GM21723 (cell line): ENCODE measurements at regions not wholly inside any gene's neighbourhood (a gene's known extent, or its start where the extent isn't known, plus 50 kb on each side); places are given as distances from the start of the nearest gene placed in this dataset.

Experiments used
- ATAC-seq: cut with Tn5 transposase; IDR thresholded peaks from one replicate; pipeline ENCODE4 v1.9.1; 2021; ENCODE audit warnings: mild to moderate bottlenecking, moderate library complexity; ENCODE audit not compliant: unreplicated experiment

DNA sequence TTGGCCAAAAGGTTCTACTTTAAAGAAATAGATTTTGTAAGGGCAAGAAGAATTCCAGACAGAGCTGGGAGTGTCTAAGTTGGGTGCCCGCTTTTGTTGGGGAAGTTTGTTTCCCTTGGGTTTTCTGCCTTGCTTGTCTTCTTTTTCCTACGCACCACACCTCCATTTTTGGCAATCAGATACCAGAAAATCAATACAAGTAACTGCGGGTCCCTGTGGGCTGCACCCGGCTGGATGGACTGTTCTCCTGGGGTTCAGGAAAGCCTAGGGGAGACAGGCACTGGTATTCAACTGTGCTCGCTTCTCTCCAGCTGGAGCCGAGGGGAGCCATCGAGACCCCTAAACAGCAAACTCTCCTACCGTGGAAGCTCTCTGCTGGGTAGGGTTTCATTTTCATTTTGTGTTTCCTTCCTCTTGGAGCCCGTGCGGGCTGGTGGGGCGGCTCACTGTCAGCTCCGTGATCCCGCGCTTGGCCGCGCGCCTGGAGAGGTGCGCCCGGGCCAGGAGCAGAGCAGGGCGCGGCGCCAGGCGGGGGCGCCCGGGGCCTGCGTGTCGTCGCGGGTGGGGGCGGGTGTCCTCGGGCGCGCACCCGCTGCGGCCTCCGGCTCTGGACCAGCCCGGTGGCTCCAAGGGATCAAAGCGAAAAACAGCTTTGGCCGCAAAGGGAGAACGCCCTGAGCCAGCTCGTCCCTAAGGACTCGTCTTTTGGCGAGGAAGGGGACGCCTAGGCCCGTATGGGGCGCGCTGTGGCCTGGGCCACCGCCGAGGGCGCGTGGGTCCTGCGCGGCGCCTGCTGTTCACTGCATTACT is 347.2 kb downstream of the ZNF536 start:
- peak; percentile 48 for ATAC-seq

DNA sequence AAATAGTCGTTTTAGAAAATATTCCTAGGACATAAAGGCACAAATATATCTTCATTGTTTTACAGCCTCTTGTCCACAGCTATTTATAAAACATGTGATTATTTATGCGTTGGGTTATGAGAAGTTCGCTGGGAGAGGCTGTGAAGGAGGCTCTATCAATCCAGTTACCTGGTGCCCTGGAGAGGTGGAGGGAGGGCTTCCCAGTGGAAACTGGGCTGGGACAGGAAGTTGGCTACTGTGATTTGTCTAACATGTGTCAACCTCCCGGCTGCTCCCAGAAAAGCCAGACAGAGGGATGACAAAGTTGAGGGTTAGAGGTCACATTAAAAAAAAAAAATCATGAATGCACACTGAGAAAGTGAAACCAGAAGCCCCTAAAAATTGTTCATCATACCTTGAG is 346.5 kb downstream of the ZNF536 start:
- no peak for ATAC-seq

DNA sequence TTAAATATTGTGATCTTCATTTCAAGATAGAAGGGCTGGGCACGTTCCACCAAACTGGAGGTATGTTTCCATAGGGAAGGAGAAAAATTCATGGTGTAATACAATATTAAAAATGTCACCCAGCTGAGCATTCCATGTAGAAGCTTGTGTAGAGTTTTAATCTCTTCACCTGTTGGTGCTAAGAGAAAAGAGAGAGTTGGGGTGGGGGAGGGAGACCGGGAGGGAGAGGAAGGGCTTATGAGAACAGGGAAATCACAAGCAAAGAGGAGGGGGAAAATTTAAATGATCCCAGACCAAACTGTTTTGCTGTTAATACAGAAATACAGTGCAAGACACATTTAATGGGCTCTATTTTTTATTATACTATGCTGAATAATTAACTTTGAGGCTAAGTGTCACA is 345.8 kb downstream of the ZNF536 start:
- ATAC-seq: no peak

DNA sequence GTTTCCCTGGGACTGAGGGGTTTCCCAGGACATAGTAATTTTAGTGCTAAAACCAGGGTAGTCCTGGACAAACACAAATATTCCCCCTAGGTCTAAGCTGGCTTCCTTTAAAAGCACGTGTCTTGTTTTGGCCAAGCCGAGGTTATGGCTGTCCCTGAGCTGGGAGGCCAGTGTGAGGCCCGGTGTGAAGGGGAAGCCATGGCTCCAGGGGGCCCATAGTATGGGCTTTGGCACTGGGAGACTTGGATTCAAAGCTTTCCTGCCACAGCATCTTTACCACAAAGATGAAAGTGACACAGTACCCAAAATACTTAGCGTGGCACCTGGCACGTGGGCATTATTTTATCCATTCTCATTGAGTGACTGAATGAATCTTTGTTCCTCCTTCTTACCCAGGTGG is 345.2 kb downstream of the ZNF536 start:
- no peak for ATAC-seq

DNA sequence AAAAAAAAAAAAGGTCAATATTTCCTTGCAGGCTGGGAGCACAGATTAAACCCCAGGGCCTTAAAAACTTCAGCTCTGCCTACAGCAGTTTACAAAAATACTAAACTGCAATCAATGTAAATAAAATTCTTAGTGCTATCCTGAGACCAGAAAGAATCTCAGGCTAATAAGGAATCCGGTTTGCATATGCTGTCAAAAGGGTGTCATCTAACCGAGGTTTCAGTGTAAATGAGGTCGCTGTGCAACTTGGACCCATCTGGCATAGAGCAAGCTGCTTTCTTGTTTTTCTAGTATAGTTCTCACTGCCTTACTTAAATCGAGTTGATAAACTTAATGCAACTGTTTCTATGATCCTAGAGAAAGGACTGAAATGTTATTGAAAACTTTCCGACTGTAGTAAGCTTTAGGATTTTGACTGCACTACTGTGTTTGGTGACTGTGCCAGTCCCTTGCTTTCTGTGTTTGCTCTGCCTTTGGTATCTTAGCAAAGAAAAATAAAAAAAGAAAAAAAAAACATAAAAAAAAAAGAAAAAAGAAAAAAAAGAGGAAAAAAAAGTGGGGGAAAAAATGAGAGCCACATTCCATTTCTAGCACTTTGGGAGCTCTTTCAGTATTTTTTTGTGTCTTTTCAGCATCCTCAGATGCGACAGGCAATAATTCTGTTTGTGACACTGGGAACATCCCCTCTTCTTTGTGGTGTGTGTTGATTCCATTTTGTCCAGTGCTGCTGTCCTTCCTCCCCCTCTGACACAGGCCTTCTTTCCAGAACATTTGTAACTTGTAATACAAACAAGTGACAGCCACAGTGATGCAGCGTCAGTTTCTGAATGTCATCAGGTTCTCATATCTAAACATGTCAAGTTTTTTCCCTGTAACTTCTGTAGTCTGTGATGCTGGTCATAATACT is 340.5 kb downstream of the ZNF536 start:
- ATAC-seq: no peak

DNA sequence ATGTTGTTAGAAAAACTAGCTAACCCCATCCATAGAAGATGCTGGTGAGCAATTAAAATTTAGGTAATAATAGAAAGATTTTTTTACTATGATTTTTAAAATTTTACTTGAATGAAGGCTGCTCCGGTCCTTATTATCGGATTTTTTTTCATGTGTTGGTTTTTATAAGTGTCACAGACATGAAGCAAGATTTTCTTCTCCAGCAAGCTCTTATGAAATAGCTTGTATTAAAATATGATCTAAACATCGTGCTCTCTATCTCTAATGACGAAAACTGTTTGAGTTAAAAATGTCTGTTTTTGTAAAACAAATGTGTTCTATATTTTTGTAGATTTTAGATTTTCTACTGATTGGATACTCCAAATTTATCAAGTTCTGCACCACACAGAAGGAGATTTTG is 339.6 kb downstream of the ZNF536 start:
- no peak for ATAC-seq

DNA sequence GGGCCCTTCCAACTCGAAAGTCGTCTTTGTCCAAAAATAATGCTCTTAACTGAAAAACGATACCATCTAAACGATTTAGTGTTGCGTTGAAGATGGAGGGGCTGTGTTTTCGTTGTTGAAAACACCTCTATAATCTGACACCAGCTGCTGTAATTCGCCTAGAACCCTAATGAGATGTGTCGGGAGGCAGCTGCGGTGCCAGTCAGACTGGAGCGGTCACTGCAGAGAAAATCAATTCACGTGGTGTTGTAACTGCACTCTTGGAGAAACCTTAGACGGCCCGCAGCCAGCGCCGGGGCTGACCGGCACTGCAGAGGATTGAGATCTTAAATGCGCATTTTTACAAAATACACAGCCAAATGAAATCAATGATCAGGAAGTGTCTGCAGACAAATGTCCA is 339.1 kb downstream of the ZNF536 start:
- no peak for ATAC-seq

DNA sequence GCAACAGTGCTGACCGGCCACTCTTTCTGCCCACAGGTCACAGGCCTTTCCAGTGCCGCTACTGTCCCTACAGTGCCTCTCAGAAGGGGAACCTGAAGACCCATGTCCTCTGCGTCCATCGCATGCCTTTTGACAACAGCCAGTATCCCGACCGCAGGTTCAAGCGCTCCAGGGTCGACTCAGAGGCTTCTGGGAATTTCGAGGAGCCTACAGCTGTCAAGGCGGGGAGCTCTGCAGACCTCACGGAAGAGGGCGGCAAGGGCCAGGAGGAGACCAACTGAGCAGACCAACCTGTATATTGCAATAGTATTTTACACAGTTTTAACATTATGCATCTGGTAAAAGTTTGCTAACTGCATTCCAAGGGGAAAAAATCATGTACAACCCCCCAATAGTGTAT is 338.5 kb downstream of the ZNF536 start:
- ATAC-seq: no peak

DNA sequence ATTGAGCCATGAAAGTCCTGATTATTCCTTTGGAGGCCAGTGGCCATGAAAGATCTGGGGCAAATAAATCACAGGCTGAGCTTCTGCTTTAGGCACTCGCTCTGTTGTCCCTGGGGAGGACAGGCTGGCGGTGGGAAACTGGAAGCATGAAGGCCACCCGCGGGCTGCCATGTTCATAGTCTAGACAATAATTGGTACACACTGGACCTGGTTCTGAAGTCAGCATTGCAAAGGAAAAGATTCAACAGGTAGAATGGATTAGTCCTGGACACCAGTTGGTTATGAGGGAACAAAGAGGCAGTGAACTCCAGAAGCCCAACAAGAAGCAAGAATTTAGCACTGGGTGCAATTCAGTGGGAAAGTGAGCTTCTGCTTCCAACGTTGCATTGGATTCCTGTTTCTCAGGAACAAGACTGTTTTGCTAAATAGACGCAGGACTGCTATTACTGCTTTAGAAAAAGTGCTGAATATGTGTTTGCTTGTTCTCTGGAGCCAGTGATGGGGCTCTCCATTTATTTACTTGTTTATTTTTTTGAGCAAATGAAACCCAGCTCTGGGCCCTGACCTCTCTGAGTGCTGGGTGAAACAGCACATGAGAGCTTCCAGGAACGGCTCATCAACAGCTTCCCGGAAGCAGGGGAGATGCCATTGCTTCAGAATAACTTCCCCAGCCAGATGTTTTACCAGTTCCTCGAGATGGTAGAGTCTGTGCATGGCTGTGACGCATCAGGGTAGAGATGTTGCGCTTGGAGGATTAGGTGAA is 336.4 kb downstream of the ZNF536 start:
- no peak for ATAC-seq

DNA sequence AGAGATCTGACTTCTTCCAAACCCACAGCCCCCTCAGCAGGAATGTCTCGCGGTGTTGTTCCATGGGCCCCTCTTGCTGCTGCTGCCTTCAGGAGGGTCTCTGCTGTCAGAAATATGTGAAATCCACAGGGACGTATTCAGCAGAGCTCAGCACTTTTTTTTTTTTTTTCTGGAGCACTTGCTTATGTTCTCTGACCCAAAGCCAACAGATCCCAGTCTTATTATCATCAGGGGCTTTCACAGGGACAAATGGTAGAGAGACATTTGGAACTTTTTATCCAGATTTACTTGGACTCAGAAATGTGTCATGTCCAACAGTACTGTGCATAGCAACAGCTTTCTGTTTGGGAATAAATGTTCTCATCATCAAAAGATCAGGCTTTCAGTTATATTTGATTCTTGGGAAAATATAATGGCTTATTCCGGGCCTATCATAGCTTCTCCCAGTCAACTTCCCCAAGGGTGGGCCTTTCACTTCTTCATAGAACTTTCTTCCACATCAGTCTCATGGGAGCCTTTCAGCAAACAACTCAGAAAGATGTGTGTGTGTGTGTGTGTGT is 332.7 kb downstream of the ZNF536 start:
- ATAC-seq: no peak

DNA sequence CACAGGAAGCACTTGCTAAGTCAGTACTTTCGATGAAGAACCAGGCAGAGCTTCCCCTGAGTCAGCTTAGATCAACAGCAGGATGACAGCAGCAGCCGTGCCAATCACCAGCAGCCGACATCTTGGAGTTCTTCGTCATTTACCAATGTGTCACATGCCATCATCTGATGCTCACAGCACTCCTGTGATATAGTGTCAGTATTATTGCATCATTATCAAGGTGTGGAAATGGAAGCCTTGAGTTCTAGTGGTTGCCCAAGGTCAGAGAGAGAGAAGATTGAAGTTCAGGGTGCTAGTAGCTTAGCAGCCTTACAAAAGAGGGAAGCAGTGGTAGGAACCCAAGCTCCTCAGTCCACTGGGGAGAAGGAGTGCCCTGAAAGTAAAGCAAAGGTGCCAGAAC is 331.5 kb downstream of the ZNF536 start:
- no peak for ATAC-seq

DNA sequence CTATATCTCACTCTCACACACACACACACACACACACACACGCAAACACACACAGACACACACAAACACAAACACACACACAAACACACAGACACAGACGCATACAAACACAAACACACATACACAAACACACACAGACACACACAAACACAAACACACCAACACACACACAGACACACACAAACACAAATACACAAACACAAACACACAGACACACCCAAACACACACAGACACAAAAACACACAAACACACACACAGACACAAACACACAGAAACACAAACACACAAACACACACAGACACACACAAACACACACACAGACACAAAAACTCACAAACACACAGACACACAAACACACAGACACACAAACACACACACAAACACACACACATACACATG is 329.0 kb downstream of the ZNF536 start:
- ATAC-seq: no peak

DNA sequence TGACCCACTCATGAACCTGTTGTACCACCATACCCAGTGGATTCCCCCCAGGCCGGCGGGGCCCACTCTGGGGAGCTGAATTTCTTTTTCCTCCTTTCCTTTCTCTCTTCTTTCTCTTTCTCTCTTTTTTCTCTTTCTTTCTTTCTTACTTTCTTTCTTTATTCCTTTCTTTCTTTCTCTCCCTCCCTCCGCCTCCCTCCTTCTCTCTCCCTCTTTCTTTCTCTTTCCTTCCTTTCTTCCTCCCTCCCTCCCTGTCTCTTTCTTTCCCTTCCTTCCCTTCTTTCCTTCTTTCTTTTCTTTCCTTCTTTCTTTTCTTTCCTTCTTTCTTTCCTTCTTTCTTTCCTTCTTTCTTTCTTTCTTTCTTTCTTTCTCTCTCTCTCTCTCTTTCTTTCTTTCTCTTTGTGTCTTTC is 327.7 kb downstream of the ZNF536 start:
- no peak for ATAC-seq

DNA sequence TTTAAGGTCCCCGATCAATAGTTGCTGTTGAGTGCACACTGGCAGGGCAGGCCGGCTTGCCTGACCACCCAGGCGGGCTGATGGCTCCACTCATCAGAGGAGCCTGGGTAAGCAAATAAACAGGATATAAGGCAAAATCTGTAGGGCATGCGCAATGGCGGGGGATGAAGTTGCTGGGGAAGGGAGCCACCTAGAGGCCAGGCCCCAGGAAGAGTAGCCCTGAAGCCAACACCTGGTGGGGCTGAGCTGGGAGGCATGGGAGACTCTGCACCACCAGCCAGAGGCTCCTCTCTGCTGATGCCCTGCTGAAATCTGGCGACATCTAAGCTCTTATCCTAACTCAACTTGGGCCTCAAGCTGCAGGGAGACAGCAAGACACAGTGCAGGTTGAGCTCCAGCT is 324.3 kb downstream of the ZNF536 start:
- ATAC-seq: no peak

DNA sequence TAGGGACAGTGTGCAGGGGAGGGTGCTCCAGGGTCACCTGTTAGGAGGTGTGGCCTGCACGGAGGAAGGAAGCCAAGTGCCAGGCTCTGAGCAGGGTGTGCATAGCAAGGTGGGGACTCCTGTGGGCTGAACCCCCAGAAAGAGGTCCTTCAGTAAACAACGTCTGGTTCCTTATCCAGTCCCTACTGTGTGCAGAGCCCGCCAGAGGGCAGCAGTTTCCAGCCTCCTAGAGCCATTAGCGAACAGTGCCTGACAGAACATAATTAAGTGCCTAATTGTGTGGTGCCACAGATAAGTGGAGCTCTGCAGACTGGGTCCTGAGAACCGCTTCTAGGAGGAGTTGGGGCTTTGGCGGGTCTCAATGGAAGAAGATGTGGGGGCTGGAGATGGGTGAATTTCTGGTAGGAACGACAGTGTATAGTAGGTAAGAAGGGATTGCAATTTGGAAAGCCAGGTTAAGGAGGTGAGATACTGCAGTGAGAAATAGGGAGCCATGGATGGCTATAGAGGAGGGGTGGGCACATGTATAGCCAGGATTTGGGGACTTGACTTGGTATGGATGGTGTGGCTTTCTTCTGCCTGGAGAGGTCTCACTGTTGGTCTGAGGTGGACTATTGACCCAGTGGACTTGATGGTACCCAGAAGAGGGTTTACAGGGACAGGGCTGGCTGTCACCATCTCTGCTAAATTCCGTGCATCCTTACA is 323.1 kb downstream of the ZNF536 start:
- ATAC-seq: no peak

DNA sequence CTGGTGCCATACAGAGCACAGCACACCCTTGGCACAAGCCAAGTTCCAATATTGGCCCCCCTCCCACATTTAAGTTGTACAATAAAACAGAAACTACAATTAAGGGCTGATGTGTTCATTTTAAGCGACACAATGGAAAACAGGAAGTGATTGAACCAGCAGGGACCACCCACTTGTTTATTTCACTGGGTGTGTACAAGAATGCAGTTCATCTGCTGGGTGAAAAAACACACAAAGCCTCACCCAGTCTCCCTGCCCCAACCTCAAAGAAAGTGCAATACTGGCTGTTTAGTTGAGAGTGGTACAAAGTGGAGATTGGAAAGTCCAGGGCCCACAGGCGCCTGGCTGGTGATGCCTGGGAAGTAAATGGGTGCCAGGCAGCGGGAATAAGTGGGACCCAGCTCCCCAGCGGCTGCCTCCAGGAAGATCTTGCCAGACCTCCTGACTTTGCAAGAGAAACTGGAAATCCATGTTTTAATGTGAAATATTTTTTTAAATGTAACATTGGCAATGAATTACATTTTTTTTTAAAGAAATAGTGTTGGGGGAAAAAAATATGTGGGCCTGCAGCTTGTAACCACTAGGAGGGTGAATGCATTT is 322.1 kb downstream of the ZNF536 start:
- ATAC-seq: no peak

DNA sequence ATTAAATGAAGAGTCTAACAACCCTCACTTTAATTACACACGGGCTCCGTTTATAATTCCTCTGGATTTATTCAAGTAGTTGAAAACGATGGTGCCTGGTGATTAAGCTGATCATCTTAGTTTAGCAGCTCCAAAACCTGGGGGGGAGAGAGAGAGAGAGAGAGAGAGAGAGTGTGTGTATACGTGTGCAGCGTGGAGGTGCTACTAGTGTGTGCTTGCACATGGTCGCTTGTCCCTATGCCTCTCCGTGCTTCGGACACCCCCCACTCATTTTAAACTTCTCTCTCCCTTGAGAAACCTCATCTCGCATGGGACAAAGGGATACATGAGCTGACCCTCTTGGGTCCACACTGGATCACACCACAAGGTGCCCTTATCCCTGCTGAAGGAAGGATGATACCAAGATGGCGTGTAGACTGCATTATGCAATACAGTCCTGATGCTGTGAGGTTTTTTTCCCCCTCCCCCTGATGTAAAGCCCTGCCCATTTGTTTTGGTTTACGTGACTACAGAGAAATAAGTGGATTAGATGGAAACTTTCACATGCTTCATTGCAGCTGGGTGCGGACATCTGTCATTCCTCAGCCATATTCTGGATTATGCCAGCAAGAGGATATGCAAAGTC is 320.8 kb downstream of the ZNF536 start:
- ATAC-seq: no peak

DNA sequence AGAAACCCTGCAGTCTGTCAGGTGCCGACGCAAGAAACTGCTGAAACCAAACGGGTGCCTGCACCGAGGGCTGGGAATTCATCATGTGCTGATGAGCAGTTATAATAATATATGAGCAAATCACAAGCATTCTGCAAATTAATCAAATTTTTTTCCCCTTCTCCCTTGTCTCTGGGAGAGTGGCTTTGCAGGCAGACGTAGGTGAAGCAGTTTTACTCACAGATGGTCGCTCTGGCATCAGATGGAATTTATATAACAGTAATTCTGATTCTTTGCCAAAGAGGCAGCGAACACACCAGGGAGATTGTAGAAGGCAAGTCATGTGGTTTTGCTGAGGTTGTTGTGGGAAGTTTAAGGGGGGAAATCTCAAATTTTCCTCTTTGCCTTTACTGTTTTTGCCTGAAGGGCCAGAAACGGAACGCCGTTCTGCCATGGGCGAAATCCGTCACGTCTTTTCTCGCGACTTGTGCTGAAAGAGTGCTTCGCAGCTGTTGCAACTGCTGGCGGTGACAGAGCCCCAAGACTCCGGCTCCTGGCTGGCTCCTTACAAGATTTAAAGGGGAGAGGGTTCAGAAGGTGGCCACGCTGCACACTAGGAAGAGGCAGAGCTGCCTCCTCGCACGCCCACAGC is 320.1 kb downstream of the ZNF536 start:
- ATAC-seq: no peak

DNA sequence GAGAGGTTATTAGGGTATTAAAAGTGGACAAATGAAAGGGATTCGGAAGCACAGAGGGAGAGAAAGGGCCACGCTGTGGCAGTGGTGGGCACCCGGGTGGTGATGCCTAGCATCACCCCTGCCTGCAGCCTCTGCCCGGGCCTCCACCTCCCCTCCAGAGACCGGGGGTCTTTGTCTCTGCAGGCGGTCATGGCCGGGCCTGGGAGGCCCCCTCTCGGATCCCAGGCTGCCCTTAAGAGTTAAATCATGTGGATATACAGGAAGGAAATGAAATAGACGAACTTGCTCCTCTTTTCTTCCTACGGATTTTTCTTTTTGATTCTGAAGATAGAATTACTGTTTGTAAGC is 319.6 kb downstream of the ZNF536 start:
- no peak for ATAC-seq
